HG03432 (cell line): ENCODE measurements at regions not wholly inside any gene's neighbourhood (a gene's known extent, or its start where the extent isn't known, plus 50 kb on each side); places are given as distances from the start of the nearest gene placed in this dataset.
A peak's percentile ranks its signal among the peaks of the same experiment; 100 is the strongest.

ENCODE experiments used
- ATAC-seq: cut with Tn5 transposase; IDR thresholded peaks from one replicate; pipeline ENCODE4 v1.9.1; 2021; ENCODE audit warnings: mild to moderate bottlenecking, moderate library complexity; ENCODE audit not compliant: unreplicated experiment

DNA sequence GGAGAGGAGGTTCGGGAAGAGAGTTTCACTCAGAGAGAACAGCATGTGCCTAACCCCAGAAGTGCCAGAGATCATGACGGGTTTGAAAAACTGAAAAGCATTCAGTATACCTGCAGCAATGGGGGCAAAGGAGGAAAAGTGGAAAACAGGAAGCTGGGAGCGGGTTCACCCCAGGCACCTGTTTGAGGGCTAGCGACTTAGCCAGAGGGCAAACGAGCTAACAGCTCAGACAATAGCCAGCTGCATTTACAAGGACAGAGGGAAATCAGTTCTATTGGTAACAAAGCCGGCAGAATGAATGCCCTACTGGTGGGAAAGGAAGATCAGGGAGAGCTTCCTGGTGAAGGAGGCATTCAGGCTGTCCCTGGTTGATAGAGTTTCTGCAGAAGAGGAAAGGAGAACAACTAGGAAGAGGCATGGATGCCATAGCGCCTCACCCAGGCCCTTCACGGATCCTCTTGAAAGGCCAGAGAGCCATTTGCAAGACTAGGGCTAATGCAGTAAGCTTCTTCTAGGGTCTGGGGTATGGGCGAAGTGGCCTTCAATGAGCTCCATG is 141.7 kb upstream of the ADRA1B start:
- ATAC-seq = no peak

DNA sequence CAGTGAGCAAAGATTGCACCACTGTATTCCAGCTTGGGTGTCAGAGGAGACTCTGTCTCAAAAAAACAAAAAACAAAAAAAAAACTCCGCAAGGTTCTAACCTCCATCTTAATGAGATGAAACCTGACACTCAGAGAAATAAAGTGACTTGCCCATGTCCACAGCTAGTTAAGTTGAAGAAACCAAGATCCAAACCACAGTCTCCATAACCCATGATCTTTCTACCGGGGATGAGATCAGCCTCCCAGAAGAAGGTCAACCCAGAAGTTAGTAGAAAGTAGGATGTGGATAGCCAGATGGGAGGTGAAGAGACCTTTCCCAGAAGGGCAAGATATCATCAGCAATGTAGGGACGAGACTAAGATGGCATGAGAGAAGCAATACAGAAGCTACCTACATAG is 140.4 kb upstream of the ADRA1B start:
- no peak for ATAC-seq

GRCh38 chr5:159777049-159777660 is 139.1 kb upstream of the ADRA1B start:
- no peak for ATAC-seq

GRCh38 chr5:159779481-159779880 is 136.8 kb upstream of the ADRA1B start:
- ATAC-seq = no peak

GRCh38 chr5:159780246-159780645 is 136.0 kb upstream of the ADRA1B start:
- no peak for ATAC-seq

DNA sequence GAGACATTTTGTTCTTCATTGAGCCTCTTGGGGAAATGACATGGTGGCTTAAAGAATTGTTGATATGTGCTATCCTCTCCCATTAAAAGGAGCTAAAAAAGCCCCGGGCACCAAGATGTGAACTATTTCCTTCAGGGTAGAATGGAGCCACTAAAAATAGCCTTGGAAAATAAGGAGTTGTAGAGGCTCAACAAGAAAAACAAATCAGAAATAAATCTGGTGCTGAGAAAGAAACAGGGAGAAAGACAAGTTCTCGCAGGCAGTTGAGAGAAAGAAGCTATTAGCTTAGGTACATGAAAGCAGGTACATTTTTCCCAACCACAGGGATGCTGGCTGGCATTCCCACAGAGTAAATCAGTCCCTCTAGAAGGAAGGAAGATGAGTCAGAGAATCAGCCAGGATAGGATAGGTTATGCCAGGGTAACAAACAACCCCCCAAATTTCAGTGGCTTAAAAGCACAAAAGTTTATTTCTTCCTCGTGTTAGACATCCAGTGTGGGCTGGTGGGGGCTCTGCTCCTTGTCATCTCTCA is 134.6 kb upstream of the ADRA1B start:
- ATAC-seq = no peak

GRCh38 chr5:159782197-159782994 is 133.9 kb upstream of the ADRA1B start:
- ATAC-seq = peak; percentile 78

DNA sequence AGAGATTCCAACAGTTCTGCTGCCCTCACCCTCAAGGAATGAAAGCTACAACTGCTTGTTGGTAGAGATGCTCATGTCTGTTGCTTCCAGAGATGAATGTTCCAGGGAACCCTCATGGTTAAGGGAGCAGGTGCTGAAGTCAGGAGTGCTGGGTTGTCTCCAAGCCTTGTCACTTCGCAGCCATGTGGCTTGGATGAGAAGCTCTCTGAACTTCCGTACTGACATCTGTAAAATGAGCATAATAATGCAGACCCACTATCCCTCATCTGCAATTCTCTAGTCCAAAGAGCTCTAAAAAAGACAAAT is 133.3 kb upstream of the ADRA1B start:
- ATAC-seq = no peak

GRCh38 chr5:159783726-159784247 is 132.5 kb upstream of the ADRA1B start:
- ATAC-seq = no peak

GRCh38 chr5:159784993-159785392 is 131.3 kb upstream of the ADRA1B start:
- ATAC-seq = no peak

GRCh38 chr5:159785656-159786055 is 130.6 kb upstream of the ADRA1B start:
- no peak for ATAC-seq

- ATAC-seq = no peak
Observed at GRCh38 chr5:159786201-159786600, 130.1 kb upstream of the ADRA1B start.

- ATAC-seq = no peak
Observed at GRCh38 chr5:159786901-159787691, 129.2 kb upstream of the ADRA1B start.

GRCh38 chr5:159787837-159788236 is 128.4 kb upstream of the ADRA1B start:
- ATAC-seq = no peak

DNA sequence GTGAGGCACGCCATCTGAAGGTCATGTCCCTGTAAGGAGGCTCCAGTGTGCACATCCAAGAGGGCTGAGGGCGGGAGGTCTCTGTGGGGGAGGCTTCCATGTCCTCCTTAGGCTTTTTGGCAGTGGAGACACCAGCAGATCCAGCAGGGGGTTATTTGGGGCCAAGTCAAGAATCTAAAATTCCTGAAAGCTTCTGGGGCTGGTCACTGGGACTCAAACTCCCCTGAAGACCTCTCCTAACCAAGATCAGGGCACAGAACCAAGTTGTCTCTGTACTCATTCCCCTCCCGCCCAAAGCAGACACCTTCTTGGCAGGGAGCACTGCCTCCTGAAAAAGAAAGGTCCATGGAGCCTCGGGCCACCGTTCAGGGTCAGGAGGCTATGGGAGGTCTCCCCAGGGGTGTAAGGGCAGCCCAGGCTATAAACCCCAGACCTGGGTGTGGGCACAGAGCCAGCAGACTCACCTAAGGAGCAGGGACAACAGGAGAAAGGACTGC is 127.4 kb upstream of the ADRA1B start:
- ATAC-seq = no peak

GRCh38 chr5:159792180-159792579 is 124.1 kb upstream of the ADRA1B start:
- ATAC-seq = no peak

GRCh38 chr5:159797261-159797970 is 118.9 kb upstream of the ADRA1B start:
- no peak for ATAC-seq

GRCh38 chr5:159799701-159800100 is 116.6 kb upstream of the ADRA1B start:
- ATAC-seq = no peak

GRCh38 chr5:159800131-159800840 is 116.0 kb upstream of the ADRA1B start:
- ATAC-seq = no peak

GRCh38 chr5:159801303-159801702 is 115.0 kb upstream of the ADRA1B start:
- ATAC-seq = no peak
